ENCODE measurements at regions not wholly inside any gene's neighbourhood (a gene's known extent, or its start where the extent isn't known, plus 50 kb on each side); places are given as distances from the start of the nearest gene placed in this dataset.

DNA sequence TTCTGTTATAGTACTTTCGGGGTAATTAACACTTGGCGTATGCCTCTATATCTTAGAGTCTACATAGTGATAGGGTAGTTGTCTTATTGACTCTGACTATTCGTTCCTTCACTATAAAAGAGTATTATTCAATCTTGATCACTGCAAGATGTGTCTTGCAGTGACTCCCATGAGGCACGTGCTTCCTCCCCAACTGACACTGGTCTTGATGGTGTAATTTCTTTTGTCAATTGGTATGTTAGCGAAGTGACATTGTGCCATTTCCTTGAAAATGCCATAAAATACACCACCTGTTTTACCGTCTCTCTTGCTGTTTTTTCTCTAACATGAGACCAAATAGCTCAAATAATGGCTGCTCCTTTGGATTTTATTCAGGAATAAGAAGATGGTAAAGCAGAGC, 1314.1 kb upstream of the CDH6 start:
- H3K9me1 ChIP-seq (replicated peaks; ENCODE audit: control insufficient read depth, extremely low read depth, insufficient read depth, low read length) = no peaks in the 10 kb centered on the region
- no peak for TF ChIP-seq JUN (IDR thresholded peaks at IDR 0.05; ENCODE audit: borderline replicate concordance, insufficient read depth, insufficient read length, low read depth)
- TF ChIP-seq FOS (IDR thresholded peaks at IDR 0.05; ENCODE audit: borderline replicate concordance, insufficient read depth, low read length) = no peak
- no peak for TF ChIP-seq POLR2AphosphoS5 (IDR thresholded peaks at IDR 0.05; ENCODE audit: insufficient read depth, low read depth, low read length)
- TF ChIP-seq GATA2 (IDR thresholded peaks at IDR 0.05; ENCODE audit: insufficient read depth, insufficient read length, low read depth, low read length) = no peak
- TF ChIP-seq POLR2A (IDR thresholded peaks at IDR 0.05; ENCODE audit: low read depth, low read length) = no peak
- TF ChIP-seq, protein P1, sequence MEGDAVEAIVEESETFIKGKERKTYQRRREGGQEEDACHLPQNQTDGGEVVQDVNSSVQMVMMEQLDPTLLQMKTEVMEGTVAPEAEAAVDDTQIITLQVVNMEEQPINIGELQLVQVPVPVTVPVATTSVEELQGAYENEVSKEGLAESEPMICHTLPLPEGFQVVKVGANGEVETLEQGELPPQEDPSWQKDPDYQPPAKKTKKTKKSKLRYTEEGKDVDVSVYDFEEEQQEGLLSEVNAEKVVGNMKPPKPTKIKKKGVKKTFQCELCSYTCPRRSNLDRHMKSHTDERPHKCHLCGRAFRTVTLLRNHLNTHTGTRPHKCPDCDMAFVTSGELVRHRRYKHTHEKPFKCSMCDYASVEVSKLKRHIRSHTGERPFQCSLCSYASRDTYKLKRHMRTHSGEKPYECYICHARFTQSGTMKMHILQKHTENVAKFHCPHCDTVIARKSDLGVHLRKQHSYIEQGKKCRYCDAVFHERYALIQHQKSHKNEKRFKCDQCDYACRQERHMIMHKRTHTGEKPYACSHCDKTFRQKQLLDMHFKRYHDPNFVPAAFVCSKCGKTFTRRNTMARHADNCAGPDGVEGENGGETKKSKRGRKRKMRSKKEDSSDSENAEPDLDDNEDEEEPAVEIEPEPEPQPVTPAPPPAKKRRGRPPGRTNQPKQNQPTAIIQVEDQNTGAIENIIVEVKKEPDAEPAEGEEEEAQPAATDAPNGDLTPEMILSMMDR (IDR thresholded peaks at IDR 0.05; ENCODE audit: extremely low read depth in 1 of 2, insufficient read depth in 1 of 2, low read depth in 1 of 2, low read length in 2 of 2) = no peak
- TF ChIP-seq, protein P2, sequence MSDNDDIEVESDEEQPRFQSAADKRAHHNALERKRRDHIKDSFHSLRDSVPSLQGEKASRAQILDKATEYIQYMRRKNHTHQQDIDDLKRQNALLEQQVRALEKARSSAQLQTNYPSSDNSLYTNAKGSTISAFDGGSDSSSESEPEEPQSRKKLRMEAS (IDR thresholded peaks at IDR 0.05; ENCODE audit: insufficient read depth, insufficient read length) = no peak
- TF ChIP-seq MYC (IDR thresholded peaks at IDR 0.05; ENCODE audit: low read depth, low read length) = no peak
- TF ChIP-seq EZH2 (IDR thresholded peaks at IDR 0.05; ENCODE audit: borderline replicate concordance, low read depth, low read length, severe bottlenecking) = no peak
- H3K27ac ChIP-seq (ENCODE audit: insufficient read depth, low read depth, low read length) = no peak overlapping the region
- H3K4me2 ChIP-seq (ENCODE audit: insufficient read depth, low read length) = no peak overlapping the region
- DNase-seq (ENCODE audit: low read depth, low spot score) (no peak), FAIRE-seq (no peak)
- H3K36me3 ChIP-seq (ENCODE audit: control insufficient read depth in 2 of 2, extremely low read depth in 1 of 2, insufficient read depth in 2 of 2, low read length in 2 of 2) = no peaks in the 10 kb centered on the region
- CTCF ChIA-PET = no interaction called here
- no peaks in the 10 kb centered on the region for H3K79me2 ChIP-seq (ENCODE audit: control insufficient read depth, insufficient read depth, low read length)
- no peak overlapping the region for H3K9ac ChIP-seq (replicated peaks; ENCODE audit: extremely low read depth, insufficient read depth, low read length)
- dilution Hi-C loops (cut with MboI; ENCODE audit: extremely low pct_ligation_motif_present, low sequenced_read_pairs) (no loop called here), intact Hi-C loops (cut with micrococcal nuclease) (no loop called here)
- POLR2A ChIA-PET = no interaction called here
- H4K20me1 ChIP-seq (replicated peaks; ENCODE audit: control insufficient read depth, extremely low read depth, insufficient read depth, low read length) = no peaks in the 10 kb centered on the region
- BruUV-seq (replicated peaks) = no TSS peak
- H3K4me3 ChIP-seq (replicated peaks in 1 of 3; ENCODE audit: insufficient read depth in 1 of 3, low read depth in 1 of 3, low read length in 3 of 3) = no peak overlapping the region
- H3K9me3 ChIP-seq (replicated peaks; ENCODE audit: control insufficient read depth, insufficient read depth, low read length) = peaks cover 4% of the 10 kb centered on the region
- H3K27me3 ChIP-seq (ENCODE audit: control insufficient read depth in 2 of 2, insufficient read depth in 2 of 2, low read length in 2 of 2) = no peaks in the 10 kb centered on the region
- no peaks in the 10 kb centered on the region for H3K4me1 ChIP-seq (ENCODE audit: control insufficient read depth, extremely low read depth, insufficient read depth, low read length)
- no peak overlapping the region for H2AFZ ChIP-seq (ENCODE audit: low read depth, low read length)

Measured in endothelial cell of umbilical vein (primary cell).